AG08396 (cell line): ENCODE measurements at regions not wholly inside any gene's neighbourhood (a gene's known extent, or its start where the extent isn't known, plus 50 kb on each side); places are given as distances from the start of the nearest gene placed in this dataset.

Experiments used
- DNase-seq: peaks from one replicate; pipeline ENCODE4 v3.0.0; 2012; ENCODE audit warnings: low spot score, mixed read lengths

DNA sequence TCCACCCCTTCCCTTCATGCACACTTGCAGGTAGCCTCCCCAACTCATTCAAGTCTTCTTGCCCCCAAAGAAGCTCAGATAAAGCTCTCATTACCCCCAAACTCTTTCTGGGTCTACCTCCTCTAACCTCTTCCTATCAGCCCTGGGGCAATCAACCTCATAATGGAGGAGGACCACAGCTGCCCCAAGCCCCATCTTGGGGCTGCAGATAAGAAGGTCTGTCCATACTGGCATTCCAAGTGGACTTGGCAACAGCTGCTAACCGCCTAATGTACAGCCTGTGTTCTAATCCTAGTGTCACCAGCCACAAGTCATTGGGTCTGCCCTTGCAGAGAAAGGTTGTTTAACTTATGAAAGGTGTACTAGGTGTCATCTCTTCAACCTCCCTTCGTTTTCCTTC is 107.4 kb upstream of the ADGRF1 start:
- DNase-seq = no peak

DNA sequence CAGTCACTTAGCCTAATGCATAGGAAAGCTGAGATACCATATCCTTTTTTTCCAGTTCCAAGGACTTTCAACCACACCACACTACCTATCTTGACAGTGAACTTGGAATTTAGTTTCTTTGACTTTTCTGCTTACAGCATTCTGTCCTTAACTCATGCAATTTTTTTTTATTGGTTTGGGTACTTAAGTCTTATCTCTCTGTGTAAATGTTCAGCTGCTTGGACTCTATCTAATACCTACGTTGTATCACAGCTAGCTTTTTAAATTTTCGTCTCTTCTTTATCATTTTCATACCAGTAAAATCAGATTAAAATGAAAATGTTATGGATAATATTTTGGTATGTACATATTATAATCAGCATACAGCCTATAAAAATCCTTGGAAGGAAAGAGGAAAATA is 106.9 kb upstream of the ADGRF1 start:
- no peak for DNase-seq

DNA sequence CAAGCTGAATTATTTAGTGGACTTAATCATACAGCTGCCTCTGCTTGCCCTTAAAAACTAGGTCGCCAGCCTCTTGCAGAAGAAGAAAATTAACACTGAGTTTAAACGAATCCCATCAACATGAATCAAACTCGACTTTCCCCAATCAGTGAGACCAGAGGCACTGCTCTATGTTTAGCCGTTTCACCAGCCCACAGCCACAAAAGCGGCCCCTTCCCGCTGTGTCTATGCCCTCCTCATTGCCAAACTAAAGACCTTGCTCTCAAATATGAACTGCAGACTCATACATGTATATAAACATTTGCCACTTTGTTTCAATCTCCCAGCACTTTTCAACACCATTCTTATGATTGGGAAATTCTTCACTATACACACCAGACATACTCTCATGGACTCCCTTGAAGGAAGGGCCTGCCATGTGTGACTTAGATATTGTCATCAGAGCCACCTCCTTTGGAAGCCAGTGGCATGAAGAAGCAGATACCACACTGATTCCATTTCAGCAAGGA is 105.8 kb upstream of the ADGRF1 start:
- no peak for DNase-seq

DNA sequence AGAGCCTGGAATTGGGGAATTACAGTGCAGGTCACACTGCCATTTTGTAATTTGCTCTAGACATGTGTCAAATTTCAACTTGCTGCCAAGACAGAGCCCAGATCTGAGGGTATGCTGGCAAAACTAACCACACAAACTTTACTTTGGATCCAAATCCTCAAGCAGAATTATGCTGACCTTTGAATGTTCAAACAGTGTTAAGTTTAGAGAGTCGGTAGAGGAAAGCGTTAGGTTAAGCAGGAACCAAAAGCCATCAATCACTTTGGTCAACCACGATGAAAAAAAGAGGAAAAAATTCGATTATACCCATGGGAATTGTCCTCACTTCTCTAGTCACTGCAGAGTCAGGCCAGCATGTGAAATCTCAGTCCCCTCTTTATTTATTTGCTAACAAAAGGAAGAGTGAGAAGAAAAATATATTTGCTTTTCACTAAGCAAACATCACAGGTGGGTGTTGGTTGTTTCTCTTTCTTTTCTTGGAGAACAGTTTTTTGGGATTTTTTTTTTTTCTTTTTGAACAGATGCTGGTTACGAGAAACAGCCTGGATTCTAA is 105.1 kb upstream of the ADGRF1 start:
- DNase-seq = no peak

DNA sequence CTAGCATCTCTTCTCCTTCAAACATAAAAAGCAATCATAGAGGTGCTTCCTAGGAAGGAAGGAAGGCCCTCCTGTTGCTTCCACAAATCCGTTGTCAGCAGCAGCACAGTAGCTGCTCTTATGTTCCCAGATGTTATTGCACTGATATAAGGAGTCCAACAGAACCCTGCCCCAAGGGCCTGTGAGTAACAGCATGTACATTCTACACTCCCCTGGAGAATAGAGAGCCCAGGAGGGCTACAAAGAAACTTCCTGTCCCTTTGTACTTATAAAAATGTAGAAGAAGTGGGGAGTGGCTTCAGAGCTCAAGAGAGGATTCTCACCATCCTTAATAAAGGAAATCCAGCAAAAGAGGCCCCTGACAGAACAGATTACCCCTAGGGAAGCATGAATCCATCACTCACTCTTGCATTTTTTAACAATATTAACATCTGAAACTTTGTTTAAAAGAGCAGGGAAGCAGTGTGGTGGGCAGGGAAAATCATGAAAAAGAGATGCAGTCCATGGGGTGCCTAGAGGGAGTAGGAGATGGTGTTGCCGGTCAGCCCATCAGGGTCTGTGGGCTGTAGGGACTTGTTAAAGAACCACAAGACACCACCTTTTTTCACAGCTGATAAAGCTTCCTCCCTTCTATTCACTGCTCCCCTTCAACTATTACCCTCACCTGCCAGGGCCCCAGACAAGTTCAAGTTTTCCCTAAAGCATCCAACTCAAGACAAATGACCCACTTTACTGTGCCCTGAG is 104.5 kb upstream of the ADGRF1 start:
- no peak for DNase-seq

DNA sequence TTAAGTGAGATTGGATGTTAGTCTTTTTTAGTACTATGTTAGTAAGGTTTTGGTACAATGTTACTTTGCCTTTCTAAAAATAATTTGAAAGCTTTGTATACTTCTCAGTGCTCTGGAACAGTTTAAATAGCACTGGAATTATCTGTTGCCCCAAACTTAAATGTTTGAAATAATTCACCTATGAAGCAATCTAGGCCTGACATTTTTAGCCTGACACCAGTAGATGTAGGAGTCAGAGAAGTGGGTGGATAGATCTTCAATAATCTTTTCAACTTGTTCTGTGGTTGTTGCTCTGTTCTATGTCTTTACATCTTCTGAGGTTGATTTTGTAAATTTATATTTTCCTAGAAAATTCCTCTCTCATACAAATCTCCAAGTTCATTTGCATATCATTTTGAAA is 103.1 kb upstream of the ADGRF1 start:
- DNase-seq = no peak

DNA sequence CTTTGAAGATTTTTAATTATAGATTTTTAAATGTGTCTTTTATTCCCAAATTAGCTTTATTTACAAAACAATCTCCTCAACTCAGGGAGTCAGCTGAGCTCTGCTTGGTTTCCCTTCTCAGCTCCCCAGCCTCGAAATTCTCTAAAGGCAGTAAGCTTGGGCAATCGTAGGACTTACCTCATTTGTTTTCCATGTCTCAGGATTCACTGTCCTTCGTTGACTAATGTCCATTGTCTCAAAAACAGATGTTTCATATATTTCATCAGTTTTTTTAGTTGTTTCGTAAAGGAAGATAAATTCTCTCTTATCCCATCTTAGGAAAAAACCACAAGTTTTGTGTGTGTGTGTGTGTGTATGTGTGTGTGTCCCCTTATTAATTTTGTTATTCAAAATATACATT is 102.2 kb upstream of the ADGRF1 start:
- no peak for DNase-seq

DNA sequence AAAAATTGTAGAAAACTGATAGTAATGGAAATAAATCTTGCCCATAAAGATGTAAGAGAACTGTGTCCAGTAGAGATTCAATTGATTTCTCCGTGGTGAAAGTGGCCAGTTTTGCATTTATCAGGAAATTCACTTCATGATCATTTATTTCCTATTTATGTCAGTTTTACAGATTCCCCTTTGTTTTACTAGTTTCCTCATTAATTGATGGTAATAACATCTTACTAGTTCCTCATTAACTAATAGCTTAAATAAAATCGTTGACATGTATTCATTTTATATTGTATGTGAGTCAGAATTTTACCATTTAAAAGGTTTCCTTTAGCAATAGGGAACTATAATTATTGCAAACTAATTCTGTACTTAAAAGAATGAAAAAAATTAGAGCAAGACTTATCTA is 99.8 kb upstream of the ADGRF1 start:
- no peak for DNase-seq

DNA sequence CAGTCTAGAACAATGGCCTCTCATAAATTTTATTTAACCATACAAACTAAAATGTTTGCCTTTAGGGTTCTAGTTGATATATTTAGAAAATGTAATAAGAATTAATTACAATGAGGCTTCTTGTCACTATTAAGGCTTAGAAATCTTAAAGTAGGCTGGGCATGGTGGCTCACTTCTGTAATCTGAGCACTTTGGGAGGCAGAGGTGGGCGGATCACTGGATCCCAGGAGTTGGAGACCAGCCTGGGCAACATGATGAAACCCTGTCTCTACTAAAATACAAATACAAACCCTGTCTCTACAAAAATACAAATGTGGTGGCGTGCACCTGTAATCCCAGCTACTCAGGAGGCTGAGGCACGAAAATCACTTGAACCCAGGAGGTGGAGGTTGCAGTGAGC is 99.0 kb upstream of the ADGRF1 start:
- no peak for DNase-seq

DNA sequence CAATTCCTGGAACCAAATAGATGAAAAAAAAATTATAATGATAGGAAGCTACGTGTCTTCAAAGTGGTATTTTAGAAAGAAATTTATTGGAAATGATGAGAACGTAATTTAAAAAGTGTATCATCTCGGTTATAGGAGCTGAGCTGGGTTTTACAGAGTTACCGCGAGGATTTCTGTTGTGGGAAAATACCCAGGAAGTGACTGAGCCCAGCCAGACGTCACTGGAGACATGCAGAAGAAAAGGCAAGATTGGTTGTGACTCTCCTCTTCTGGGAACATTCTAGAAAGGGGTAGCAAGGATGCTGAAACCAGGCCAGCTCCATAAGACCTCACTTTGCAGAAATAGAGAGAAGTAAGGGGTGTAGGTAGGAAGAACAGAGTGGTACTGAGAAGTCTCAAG is 95.9 kb upstream of the ADGRF1 start:
- no peak for DNase-seq

DNA sequence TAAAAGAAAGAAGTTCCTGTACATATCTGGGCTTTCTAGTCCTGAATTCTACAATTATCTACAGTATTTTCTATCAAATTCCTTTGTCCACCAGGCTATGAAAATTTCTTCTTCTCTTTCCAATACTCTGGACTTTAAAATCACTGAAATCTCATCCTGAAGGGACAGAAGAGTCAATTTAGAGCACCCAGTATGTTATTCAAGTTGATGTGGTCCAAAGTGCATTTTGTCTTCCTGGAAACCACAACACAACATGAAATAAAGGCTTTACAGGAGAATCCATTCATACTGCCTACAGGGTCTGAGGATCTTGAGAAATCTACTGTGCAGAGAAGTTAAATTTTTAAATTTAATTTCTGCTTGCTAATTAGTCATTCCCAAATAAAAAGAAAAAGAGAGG is 94.9 kb upstream of the ADGRF1 start:
- DNase-seq = no peak

DNA sequence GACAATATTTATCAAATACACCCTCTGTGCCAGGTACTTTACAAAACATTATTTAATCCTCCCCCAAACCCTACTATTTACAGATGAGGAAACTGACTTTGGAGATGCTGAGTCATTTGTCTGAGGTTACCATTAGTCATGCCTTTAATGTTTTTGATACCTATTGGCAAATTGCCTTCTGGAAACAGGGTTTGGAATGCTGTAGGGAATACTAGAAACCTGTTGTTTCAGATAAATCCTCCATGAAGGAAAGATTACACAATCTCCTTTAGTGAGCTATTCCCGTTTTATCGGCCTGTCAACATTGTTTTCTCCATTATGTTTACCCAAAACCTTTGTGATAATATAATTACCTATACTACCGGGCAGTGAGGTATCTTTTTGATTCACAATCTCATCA is 93.6 kb upstream of the ADGRF1 start:
- peak; percentile 26 for DNase-seq

DNA sequence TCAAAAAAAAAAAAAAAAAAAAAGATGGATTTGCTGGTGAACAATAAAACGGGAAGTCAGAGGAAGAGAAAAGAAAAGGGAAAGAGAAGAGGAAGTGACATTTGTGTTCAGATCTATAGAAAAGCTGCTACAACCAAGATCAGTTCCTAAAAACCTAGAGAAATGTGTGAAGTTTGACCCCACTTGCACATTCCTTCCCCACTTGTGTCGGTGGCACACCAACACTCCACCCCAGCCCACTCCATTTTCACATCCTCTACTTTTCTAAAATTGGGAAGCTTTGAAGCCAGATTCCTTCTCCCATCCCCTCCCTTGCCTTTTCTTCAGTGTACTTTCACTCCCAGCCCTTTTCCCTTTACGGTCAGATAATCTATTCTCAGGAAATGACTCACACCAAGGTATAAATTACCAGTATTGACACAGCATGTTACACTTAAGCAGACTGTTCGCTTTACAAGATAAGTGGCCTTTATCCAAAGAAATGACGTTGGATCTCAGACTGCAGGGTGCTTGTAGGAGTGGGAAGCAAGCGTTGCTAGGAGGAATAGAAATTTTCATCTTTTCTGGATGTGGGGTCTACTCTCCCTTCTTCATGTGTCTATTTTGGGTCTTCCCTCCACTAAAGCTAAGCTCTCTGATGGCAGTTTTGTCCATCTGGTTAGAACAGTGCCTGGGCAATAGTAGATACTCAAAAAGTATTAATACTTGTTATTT is 92.5 kb upstream of the ADGRF1 start:
- DNase-seq = peak; percentile 42

DNA sequence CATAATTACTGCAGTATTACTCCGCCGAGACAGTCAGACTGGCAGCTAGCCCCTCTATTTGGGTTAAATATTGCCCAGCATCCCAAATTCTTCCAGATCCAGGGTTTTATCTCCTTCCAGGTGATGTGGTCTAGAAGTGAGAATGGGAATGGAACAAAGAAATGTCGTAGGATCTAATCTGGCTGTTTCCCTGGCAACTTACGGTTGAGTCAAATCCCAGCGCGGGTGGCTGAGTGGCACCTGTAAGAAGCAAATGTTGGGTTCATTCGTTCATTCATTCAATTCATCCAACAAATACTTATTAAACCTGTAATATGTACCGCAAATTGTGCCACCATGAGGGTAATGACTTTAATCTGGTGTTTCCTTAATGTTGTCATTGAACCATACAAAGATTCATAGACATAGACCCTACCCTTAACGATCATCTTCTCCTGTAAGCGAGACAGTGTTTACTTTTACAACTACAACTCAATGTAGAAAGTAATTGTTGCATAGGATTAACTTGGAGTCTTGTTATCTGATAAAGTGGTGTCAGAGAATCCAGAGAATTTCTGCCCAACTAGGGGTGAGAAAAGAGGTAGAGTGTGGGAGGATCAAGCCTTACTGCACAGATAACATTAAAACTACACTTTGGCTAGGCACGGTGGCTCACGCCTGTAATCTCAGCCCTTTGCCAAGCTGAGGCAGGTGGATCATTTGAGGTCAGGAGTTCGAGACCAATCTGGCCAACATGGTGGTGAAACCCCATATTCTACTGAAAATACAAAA is 91.3 kb upstream of the ADGRF1 start:
- DNase-seq = no peak

DNA sequence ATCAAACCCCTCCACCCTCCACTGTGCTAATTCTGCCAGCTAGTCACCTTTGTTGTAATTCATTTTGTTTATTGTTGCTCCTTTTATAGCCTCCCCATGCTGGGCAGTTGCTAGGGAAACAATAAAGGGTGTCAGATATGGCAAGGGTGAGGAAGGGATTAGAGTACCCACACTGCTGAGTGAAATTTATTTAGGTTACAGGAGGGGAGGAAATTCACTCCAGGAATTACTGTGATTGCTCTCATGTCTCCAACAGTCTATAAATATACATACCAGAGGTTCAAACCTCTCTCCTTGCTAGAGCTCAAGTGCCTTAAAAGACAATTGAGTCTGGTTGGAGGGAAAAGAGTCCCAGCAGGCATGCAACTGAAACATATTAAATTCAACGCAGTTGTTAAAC is 90.6 kb upstream of the ADGRF1 start:
- no peak for DNase-seq

DNA sequence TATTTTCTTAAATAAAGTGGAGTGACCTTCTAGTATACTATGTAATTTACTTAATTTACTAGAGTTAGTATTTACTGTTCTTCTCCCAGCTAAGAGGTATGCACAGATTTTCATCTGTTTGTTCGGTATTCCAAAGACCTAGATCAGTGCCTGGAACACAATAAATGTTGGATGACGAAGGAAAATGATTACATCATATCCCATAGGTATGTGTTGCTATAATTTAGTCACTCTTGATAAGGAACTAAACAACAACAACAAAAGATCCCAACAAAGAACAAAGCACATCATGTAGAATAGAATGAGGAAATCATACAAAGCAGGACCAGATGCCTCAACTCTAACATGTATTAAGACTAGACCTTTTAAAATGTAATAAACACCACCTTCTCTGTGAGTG is 89.6 kb upstream of the ADGRF1 start:
- DNase-seq = no peak

DNA sequence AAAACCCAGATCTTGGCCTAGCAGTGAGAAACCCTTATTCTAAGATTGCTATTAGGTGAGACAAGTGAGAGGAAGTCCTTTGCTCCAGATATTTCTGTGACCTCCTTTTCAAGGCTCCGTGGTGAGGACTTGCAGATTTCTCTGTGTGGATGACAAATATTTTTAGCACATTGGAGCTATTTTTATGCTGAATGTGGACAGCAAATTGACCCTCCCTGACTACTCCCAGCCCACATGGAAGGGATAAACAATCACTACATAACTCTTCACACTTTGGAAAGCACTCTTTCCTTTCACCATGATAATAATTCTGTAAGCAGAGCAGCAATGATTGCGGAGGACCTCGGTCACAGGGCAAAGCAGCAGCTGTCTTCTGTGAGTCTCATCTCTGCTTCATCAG is 88.0 kb upstream of the ADGRF1 start:
- DNase-seq = no peak

DNA sequence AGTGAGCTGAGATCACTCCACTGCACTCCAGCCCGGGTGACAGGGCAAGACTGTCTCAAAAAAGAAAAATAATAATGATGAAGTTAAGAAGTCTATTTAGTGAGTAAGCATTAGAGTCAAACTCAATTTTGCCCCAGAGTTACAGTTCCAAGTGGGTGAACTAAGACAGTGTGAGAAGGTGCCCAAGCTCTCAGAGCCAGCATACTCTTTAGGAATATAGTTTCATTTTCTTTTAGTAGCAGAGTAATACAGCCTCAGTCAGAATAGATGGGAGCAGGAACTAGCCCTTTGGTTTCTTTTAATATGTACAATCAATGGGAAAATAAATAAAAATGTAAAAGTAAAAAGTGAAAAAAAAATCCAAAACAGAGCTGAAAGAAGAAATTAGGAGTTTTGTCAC is 87.0 kb upstream of the ADGRF1 start:
- no peak for DNase-seq

DNA sequence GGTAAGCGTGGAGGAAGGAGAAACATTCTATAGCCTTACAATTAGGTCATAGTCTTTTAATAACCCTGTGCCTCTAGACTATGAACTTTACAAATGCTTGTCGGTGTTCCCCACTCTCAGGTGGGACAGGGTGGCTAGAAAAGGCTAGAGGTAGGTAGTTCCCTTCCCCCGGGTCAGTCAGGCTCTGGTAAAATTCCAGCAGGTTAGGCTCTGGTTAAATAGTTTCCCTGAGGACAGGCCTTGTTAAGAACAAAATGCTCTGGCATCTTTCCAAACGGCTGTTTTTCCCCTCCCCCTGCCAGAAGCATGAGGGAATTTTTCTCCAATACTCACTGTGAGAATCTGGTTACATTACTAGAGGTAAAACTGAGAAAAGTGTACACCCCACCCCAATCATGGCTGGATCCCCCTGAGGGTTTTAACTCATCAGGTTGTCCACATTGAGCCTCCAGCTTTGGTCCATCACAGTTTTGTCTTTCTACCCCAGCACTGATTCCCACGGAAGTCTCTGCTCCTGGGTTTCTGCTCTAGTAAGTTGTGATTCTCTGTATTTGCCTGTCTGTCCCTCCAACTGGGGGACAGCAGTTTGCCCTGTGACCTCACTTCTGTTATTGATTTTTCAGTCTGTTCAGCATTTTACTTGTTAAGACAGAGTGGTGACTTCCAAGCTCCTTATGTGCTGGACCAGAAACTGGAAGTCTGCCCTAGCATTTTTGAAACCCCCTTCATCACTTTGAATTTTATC is 84.7 kb upstream of the ADGRF1 start:
- DNase-seq = no peak

DNA sequence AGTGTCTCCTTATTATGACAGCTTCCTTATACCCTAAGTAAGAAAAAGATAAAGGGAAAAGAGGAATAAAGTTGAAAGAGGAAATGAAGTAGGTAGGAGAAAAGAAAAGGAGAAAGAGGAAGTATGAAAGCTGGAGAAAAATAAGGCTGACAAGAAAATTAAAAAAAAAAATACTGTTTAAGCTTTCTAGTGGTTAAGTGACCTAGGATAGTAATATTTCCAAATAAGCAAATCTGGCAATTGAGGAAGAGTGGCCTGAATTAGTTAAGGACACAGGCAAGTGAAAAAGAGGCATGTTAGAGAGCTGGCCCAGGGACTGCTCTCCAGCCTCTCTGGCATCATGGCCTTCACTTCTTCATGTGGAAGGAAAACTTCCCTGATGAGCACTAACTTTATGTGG is 76.5 kb upstream of the ADGRF1 start:
- DNase-seq = no peak

DNA sequence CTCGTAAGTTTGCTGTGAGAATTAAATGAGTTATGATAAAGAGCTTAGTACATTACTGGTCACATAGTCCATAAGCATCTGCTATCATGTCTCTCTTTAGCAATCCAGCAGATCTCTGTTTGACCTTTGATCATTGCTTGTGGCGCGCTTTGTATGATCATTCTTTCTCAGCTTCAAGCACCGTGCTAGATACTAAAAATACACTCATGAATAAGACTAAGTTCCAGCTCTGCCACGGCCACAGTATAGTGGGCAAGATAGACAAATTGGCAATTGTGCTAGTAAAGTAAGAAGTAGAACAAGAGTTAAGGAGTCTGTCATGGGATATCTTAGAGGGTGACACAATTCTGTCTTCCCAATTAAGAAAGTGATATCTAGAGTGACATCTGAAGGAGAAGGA is 75.2 kb upstream of the ADGRF1 start:
- DNase-seq = no peak

DNA sequence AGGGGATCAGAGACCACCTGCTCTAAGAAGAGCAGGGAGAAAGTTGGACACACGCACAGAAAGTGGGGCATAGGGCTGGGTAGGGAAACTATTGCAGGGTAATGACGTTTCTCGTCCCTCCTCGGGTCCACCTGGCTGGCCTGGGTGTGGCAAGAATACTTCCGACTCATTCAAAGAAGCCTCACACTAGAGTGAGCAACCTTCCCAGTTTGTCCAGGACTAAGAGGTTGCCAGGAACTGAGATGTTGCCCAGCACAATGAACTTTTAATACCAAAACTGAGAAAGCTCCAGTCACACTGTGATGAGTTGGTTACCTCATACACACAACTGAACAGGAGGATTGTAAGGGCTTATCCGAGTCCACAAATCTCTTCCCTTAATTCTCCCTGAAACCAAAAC is 74.5 kb upstream of the ADGRF1 start:
- no peak for DNase-seq
